Stomach (tissue), 4 donors: ENCODE measurements at regions not wholly inside any gene's neighbourhood (a gene's known extent, or its start where the extent isn't known, plus 50 kb on each side); places are given as distances from the start of the nearest gene placed in this dataset.

Source experiments
- EP300 ChIP-seq: sonication (generic); formaldehyde crosslinking; IDR thresholded peaks from one replicate; pipeline ENCODE4 v1.6.1; 2017; ENCODE audit warnings: antibody characterized with exemption
- POLR2A ChIP-seq, 4 donors: fragments of 450-650 bp; IDR thresholded peaks; one replicate each; pipeline ENCODE4 v1.6.1; 2016; ENCODE audit warnings: antibody characterized with exemption in 4 of 4, control low read depth in 2 of 4, mild to moderate bottlenecking in 1 of 4, moderate library complexity in 1 of 4
- POLR2AphosphoS5 ChIP-seq, 3 donors: sonication (generic); formaldehyde crosslinking; IDR thresholded peaks; one replicate each; pipeline ENCODE4 v1.6.1; 2016; ENCODE audit warnings: antibody characterized with exemption in 3 of 3
- TF ChIP-seq, protein P1 (sequence below), 7 experiments: fragments of 450-650 bp in 4 of 7; fragments of 200-600 bp in 3 of 7; sonication (generic) in 3 of 7; IDR thresholded peaks; one replicate each; pipeline ENCODE4 v1.5.1; 2016 to 2019; ENCODE audit warnings: antibody characterized with exemption in 7 of 7, control low read depth in 2 of 7, mild to moderate bottlenecking in 1 of 7

DNA sequence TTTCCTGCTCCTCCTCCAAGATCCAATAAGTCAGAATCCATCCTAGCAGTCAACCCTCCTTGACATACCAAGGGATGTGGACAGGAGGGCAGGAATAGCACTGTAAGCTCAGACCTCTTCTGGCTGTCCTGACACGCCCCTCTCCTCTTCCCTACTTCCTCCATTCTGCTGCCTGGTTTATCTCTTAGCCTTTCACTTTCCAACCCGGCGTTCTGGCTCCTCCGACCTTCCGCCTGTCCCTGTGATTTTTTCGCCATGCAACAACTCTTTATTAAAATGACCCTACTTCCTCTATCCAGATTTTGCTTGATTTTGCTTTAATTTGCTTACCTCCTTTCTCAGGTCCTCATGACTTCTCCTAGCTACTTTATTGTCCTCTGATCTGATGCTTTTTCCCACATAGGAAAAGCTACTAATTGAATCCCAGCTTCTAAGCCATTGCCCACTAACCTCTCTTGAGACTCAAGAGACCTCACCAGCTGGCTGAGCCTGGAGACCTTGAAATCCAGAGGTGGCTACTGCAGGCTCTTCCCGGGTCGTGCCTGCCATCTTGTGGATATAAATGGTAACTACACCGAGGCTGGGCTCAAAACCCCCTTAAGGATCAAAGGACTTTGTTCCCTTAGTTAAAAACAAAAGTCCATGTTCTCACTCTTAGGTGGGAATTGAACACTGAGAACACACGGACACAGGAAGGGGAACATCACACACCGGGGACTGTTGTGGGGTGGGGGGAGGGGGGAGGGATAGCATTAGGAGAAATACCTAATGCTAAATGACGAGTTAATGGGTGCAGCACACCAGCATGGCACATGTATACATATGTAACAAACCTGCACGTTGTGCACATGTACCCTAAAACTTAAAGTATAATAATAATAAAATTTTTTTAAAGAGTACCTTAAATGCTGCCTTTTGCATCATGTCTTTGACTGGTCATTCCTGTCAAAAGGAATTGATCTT, 139.4 kb downstream of the AKAIN1 start:
- TF ChIP-seq, protein P1, sequence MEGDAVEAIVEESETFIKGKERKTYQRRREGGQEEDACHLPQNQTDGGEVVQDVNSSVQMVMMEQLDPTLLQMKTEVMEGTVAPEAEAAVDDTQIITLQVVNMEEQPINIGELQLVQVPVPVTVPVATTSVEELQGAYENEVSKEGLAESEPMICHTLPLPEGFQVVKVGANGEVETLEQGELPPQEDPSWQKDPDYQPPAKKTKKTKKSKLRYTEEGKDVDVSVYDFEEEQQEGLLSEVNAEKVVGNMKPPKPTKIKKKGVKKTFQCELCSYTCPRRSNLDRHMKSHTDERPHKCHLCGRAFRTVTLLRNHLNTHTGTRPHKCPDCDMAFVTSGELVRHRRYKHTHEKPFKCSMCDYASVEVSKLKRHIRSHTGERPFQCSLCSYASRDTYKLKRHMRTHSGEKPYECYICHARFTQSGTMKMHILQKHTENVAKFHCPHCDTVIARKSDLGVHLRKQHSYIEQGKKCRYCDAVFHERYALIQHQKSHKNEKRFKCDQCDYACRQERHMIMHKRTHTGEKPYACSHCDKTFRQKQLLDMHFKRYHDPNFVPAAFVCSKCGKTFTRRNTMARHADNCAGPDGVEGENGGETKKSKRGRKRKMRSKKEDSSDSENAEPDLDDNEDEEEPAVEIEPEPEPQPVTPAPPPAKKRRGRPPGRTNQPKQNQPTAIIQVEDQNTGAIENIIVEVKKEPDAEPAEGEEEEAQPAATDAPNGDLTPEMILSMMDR (IDR thresholded peaks at IDR 0.05), result peak in 5 of 7 experiments; percentile 44 to 70 (median 53)
- no peak for TF ChIP-seq POLR2A (IDR thresholded peaks at IDR 0.05)
- no peak for TF ChIP-seq EP300
- no peak for TF ChIP-seq POLR2AphosphoS5 (IDR thresholded peaks at IDR 0.05)
